OCI-LY1 (cell line): ENCODE measurements at regions not wholly inside any gene's neighbourhood (a gene's known extent, or its start where the extent isn't known, plus 50 kb on each side); places are given as distances from the start of the nearest gene placed in this dataset.

Experiments used
- EZH2 ChIP-seq: fragments of 200-600 bp; sonication (generic), shearing (Covaris generic); IDR thresholded peaks from 2 replicates; pipeline ENCODE4 v1.8.0; 2017; ENCODE audit warnings: borderline replicate concordance, mixed run types, mild to moderate bottlenecking, antibody characterized with exemption, low read length, moderate library complexity, mixed read lengths
- TF ChIP-seq, protein P1 (sequence below): fragments of 200-600 bp; sonication (generic), shearing (Covaris generic); IDR thresholded peaks from 2 replicates; pipeline ENCODE4 v1.5.1; 2017; ENCODE audit warnings: mild to moderate bottlenecking, antibody characterized with exemption, low read length, moderate library complexity, mixed read lengths

DNA sequence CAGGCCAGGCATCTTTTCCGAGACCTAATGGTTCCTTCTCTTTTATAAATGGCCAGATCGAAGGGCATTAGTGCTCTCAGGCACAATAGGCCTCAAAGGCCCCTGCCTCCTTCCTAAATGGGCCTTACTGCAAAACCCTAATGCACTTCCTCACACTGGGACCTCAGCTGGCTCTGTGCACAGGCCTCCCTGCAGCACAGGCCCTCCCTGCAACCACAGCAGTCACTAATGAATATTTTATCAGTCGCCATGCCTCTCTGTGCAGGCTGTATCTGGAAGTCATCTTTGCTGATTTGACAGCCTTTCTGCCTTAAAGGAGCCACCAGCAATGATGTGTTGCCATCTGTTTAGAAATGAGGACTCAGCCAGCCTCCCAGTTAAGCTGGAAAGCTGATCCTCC, 54.9 kb upstream of the SDK1 start:
- TF ChIP-seq EZH2 = no peak
- TF ChIP-seq, protein P1, sequence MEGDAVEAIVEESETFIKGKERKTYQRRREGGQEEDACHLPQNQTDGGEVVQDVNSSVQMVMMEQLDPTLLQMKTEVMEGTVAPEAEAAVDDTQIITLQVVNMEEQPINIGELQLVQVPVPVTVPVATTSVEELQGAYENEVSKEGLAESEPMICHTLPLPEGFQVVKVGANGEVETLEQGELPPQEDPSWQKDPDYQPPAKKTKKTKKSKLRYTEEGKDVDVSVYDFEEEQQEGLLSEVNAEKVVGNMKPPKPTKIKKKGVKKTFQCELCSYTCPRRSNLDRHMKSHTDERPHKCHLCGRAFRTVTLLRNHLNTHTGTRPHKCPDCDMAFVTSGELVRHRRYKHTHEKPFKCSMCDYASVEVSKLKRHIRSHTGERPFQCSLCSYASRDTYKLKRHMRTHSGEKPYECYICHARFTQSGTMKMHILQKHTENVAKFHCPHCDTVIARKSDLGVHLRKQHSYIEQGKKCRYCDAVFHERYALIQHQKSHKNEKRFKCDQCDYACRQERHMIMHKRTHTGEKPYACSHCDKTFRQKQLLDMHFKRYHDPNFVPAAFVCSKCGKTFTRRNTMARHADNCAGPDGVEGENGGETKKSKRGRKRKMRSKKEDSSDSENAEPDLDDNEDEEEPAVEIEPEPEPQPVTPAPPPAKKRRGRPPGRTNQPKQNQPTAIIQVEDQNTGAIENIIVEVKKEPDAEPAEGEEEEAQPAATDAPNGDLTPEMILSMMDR = no peak
